Pancreas (tissue), 10 donors: ENCODE measurements at regions not wholly inside any gene's neighbourhood (a gene's known extent, or its start where the extent isn't known, plus 50 kb on each side); places are given as distances from the start of the nearest gene placed in this dataset.

ENCODE experiments used
- ATAC-seq, 4 donors: fragments of 200-7000 bp; cut with Tn5 transposase; one replicate each; pipeline versions ENCODE4 v1.8.0 to v1.9.1; 2020; ENCODE audit warnings: mild to moderate bottlenecking in 4 of 4, moderate library complexity in 4 of 4
- DNase-seq, 6 donors: peaks; one replicate each; pipeline ENCODE4 v3.0.0-alpha.2; 2020
- FAIRE-seq: peaks from 2 replicates; lab custom pipeline; 2012; peaks lifted over from hg19 to GRCh38; lab: Jason Lieb, UNC
- H3K27ac ChIP-seq, 4 donors: fragments of 200-600 bp; sonication (generic); 1 replicate in 3 of 4; 2 replicates in 1 of 4; pipeline versions ENCODE4 v1.5.0 to v1.8.0; 2020
- H3K27me3 ChIP-seq, 4 donors: fragments of 200-600 bp; one replicate each; pipeline ENCODE4 v1.8.0; 2021
- H3K36me3 ChIP-seq, 3 donors: fragments of 200-600 bp; sonication (generic) in 1 of 3; one replicate each; pipeline versions ENCODE4 v1.5.0 to v1.8.0; 2020 to 2021
- H3K4me1 ChIP-seq, 3 donors: fragments of 200-600 bp; one replicate each; pipeline ENCODE4 v1.8.0; 2021
- H3K4me3 ChIP-seq, 4 donors: fragments of 200-600 bp; sonication (generic) in 2 of 4; one replicate each; pipeline versions ENCODE4 v1.5.0 to v1.8.0; 2020 to 2021
- H3K9me3 ChIP-seq, 4 donors: fragments of 200-600 bp; one replicate each; pipeline ENCODE4 v1.8.0; 2021
- CTCF ChIP-seq, 4 donors: fragments of 200-600 bp; sonication (generic) in 3 of 4; IDR thresholded peaks; one replicate each; pipeline versions ENCODE4 v1.5.0 to v1.8.0; 2021; ENCODE audit warnings: antibody characterized with exemption in 4 of 4
- WGBS, 2 donors: extraction: QIAGEN DNeasy Blood & Tissue Kit; methylation state at CpG; one replicate each; pipeline ENCODE4 v1.1.7; 2013; 5-methylcytosine and 5-hydroxymethylcytosine counted together
- intact Hi-C, 3 donors: fragments of 100-400 bp; cut with DNase I; formaldehyde crosslinking; loops; one replicate each; pipeline versions ENCODE4 v1.11.1 to v1.14.2; 2022
- donor health status: healthy with polysubstance abuse.
- donor health status: DM: no; HTN: no; CAD: no; lungs with moderate emphysema.
- donor health status: DM: no; HTN: no; CAD: no.
- donor health status: control.
- donor health status: control.
- donor health status: Bipolar disorder and iron deficiency.
- donor health status: DM: yes; HTN: yes; CAD: no.
- donor health status: DM: no; HTN: no; CAD: no.
- donor health status: DM: no; HTN: no; CAD: no.
- donor health status: DM: yes; HTN: yes; CAD: no.

GRCh38 chr11:116250155-116250554, 522.6 kb downstream of the BUD13 start:
- no peaks in the 10 kb centered on the region for H3K36me3 ChIP-seq
- no peak for ATAC-seq
- DNase-seq = no peak
- 75% methylated on average over 7 of the region's 7 CpGs for WGBS, 2 donors
- H3K4me3 ChIP-seq = no peak overlapping the region
- no peak overlapping the region for H3K27ac ChIP-seq
- no peak for TF ChIP-seq CTCF (IDR thresholded peaks at IDR 0.05)
- intact Hi-C loops = no loop called here
- no peaks in the 10 kb centered on the region for H3K4me1 ChIP-seq
- FAIRE-seq = no peak
- H3K9me3 ChIP-seq = no peaks in the 10 kb centered on the region
- no peaks in the 10 kb centered on the region for H3K27me3 ChIP-seq

- FAIRE-seq (no peak), DNase-seq (no peak), ATAC-seq (no peak)
- intact Hi-C loops = no loop called here
- Histone ChIP-seq H3K27me3 (no peaks in the 10 kb centered on the region), H3K36me3 (no peaks in the 10 kb centered on the region), H3K4me3 (no peak overlapping the region), H3K27ac (no peak overlapping the region), H3K4me1 (no peaks in the 10 kb centered on the region), H3K9me3 (no peaks in the 10 kb centered on the region)
- TF ChIP-seq CTCF (IDR thresholded peaks at IDR 0.05) = no peak
- 47 to 58% methylated on average over 2 of the region's 2 CpGs for WGBS, 2 donors
Observed at GRCh38 chr11:116249561-116249960, 523.2 kb downstream of the BUD13 start.

GRCh38 chr11:116244889-116245288, 527.9 kb downstream of the BUD13 start:
- ATAC-seq = no peak
- 56 to 64% methylated on average over 4 of the region's 4 CpGs for WGBS, 2 donors
- Histone ChIP-seq H3K4me1 (no peaks in the 10 kb centered on the region), H3K9me3 (no peaks in the 10 kb centered on the region), H3K36me3 (no peaks in the 10 kb centered on the region), H3K27me3 (no peaks in the 10 kb centered on the region), H3K27ac (no peak overlapping the region), H3K4me3 (no peak overlapping the region)
- FAIRE-seq = no peak
- no peak for DNase-seq
- intact Hi-C loops = no loop called here
- no peak for TF ChIP-seq CTCF (IDR thresholded peaks at IDR 0.05)

- intact Hi-C loops = no loop called here
- Histone ChIP-seq H3K36me3 (no peaks in the 10 kb centered on the region), H3K27me3 (no peaks in the 10 kb centered on the region), H3K27ac (no peak overlapping the region), H3K4me1 (no peaks in the 10 kb centered on the region), H3K9me3 (no peaks in the 10 kb centered on the region), H3K4me3 (no peak overlapping the region)
- DNase-seq (no peak), ATAC-seq (no peak), FAIRE-seq (no peak)
- no peak for TF ChIP-seq CTCF (IDR thresholded peaks at IDR 0.05)
- 61 to 66% methylated on average over 8 of the region's 8 CpGs for WGBS, 2 donors
Observed at GRCh38 chr11:116244439-116244838, 528.3 kb downstream of the BUD13 start.

GRCh38 chr11:116243991-116244390, 528.8 kb downstream of the BUD13 start:
- Histone ChIP-seq H3K36me3 (no peaks in the 10 kb centered on the region), H3K27ac (no peak overlapping the region), H3K9me3 (no peaks in the 10 kb centered on the region), H3K4me1 (no peaks in the 10 kb centered on the region), H3K27me3 (no peaks in the 10 kb centered on the region), H3K4me3 (no peak overlapping the region)
- no peak for TF ChIP-seq CTCF (IDR thresholded peaks at IDR 0.05)
- intact Hi-C loops = no loop called here
- no peak for FAIRE-seq
- DNase-seq = no peak
- 35 to 53% methylated on average over 5 of the region's 5 CpGs for WGBS, 2 donors
- no peak for ATAC-seq
